OCI-LY7 (cell line): ENCODE measurements at regions not wholly inside any gene's neighbourhood (a gene's known extent, or its start where the extent isn't known, plus 50 kb on each side); places are given as distances from the start of the nearest gene placed in this dataset.

Source experiments
- EZH2phosphoT487 ChIP-seq: fragments of 200-600 bp; sonication (generic); IDR thresholded peaks from 2 replicates; pipeline ENCODE4 v1.6.1; 2018; ENCODE audit warnings: low read depth, borderline replicate concordance, mild to moderate bottlenecking, mixed run types, antibody characterized with exemption, low read length, moderate library complexity, mixed read lengths
- TF ChIP-seq, protein P1 (sequence below): fragments of 200-600 bp; sonication (generic); conservative IDR thresholded peaks from 2 replicates; pipeline ENCODE4 v1.5.1; 2014; ENCODE audit warnings: mild to moderate bottlenecking, antibody characterized with exemption, low read length, moderate library complexity, mixed read lengths

DNA sequence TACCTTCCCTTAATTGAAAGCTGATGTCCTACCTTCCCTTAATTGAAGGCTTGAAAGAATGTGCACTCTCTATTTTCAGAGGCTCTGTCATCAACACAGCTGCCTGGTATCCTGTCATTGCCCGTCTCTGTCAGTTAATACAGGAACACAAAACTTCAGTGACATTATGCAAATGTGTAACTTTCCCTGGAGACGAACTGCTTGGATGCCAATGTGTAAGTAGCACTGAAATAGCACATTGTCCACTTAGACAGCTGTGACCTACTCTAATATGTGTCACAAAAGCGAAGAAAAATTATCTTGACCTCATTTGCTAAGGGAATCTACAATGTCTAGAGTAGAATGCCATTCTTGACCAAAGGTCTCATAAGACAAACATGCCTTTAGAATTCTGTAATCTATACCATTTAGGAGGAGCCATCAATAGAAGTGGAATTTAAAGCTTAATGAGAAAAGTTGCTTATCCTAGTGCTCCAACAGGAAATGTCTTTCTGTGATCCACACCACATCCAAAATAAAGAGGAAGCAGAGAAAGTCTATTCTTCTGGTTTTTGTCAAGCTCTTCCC lies 138.1 kb downstream of the BARD1 start:
- TF ChIP-seq, protein P1, sequence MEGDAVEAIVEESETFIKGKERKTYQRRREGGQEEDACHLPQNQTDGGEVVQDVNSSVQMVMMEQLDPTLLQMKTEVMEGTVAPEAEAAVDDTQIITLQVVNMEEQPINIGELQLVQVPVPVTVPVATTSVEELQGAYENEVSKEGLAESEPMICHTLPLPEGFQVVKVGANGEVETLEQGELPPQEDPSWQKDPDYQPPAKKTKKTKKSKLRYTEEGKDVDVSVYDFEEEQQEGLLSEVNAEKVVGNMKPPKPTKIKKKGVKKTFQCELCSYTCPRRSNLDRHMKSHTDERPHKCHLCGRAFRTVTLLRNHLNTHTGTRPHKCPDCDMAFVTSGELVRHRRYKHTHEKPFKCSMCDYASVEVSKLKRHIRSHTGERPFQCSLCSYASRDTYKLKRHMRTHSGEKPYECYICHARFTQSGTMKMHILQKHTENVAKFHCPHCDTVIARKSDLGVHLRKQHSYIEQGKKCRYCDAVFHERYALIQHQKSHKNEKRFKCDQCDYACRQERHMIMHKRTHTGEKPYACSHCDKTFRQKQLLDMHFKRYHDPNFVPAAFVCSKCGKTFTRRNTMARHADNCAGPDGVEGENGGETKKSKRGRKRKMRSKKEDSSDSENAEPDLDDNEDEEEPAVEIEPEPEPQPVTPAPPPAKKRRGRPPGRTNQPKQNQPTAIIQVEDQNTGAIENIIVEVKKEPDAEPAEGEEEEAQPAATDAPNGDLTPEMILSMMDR = no peak
- TF ChIP-seq EZH2phosphoT487 = no peak
